HG03432 (cell line): ENCODE measurements at regions not wholly inside any gene's neighbourhood (a gene's known extent, or its start where the extent isn't known, plus 50 kb on each side); places are given as distances from the start of the nearest gene placed in this dataset.
A peak's percentile ranks its signal among the peaks of the same experiment; 100 is the strongest.

Source experiments
- ATAC-seq: cut with Tn5 transposase; IDR thresholded peaks from one replicate; pipeline ENCODE4 v1.9.1; 2021; ENCODE audit warnings: mild to moderate bottlenecking, moderate library complexity; ENCODE audit not compliant: unreplicated experiment

DNA sequence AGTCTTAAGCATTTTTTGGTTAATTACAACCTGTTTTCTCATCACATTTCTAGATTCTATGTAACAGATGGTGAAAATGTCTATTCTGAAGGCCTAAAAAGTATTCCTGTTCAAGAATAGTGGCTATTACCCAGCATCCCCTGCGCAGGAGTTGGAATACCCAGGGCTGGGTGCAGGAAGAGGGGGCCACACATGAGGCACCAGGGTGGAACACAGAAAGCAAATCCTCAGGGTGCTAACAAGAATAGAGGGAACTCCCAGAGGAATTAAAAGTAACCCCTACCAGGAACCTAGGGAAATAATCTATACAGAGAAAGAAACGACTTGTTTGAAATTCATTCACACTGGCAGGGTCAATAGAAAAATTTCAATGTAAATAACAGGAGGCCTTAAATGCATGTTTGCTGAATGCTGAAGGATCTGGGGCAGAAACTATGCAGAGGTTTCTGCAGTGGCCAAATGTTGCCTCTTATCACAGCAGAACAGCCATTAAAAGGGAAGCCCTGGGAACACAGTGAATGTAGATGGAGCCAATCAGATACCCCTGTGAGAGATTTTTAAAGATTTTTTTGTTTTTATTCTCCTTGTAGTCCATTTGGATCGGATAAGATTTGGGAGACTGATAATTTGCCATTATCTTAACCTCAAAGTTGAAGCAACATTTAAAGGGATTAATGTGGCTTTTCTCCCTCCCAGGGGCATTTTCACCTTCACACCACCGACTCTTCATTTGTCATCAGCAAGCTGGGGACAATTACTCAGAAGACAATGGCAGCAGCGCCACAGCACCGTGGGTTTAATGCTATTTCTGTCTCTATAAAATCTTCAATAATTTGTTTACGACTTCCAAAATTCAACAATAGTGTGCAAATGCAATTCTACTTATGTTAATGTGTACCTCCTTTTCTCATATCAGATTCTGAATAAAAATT, 196.0 kb upstream of the PSMD7 start:
- ATAC-seq = no peak

DNA sequence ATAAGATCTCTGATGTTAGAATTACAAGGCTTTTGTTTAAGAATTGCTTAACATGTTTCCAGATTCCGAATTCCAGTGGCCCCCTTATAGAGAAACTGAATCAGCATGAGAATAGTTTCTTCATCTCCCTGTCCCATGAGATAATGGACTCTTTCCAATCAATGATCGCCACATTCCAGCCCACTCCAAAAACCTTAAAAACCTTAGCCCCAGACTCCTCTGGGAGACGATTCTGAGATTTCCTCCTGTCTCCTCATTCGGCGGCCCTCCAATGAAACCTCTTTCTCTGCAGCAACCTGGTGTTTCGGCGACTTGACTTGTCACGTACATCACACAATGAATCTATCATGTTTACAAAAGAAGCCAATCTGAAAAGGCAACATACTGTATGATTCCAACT, 197.1 kb upstream of the PSMD7 start:
- ATAC-seq = no peak

DNA sequence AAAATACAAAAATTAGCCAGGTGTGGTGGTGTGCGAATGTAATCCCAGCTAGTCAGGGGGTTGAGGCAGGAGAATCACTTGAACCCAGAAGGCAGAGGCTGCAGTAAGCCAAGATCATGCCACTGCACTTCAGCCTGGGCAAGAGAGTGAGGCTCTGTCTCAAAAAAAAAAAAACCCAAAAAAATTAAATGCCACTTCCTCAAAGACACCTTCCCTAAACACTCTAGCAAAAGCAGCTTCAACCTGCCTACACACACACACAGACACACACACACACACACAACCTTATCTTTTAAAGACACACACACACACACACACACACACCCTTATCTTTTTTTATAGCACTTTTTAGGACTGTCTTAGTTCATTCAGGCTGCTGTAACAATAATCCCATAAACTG, 201.7 kb upstream of the PSMD7 start:
- no peak for ATAC-seq

DNA sequence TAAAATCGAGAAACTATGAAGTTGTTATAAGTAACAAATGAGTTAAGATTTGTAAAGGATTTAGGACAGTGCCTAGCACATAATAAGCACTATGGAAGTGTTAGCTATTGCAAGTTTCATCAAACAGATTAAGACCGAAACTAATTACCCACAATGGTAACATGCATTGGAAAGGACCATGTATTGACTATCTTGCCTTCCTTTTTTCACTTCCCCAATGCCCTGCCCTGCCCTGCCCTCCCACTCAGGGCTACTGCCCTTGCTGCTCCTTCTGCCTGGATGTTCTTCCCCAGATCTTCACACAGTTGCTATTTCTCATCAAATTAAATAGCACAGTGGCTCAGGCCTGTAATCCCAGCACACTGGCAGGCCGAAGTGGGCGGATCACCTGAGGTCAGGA, 202.1 kb upstream of the PSMD7 start:
- peak; percentile 68 for ATAC-seq

DNA sequence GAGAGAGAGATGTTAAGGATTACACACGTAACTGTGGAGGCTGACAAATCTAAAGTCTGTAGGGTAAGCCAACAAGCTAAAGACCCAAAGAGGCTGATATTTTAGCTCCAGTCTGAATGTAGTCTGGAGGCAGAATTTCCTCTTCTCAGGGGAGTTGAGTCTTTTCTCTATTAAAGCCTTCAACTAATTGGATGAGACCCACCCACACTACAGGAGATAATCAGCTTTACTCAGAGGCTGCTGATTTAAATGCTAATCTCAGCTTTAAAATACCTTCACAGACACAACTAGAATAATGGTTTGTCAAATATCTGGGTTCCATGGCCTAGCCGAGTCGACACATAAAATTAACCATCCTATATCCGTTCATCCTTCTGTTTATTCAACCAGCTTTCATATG, 204.3 kb upstream of the PSMD7 start:
- ATAC-seq = no peak

DNA sequence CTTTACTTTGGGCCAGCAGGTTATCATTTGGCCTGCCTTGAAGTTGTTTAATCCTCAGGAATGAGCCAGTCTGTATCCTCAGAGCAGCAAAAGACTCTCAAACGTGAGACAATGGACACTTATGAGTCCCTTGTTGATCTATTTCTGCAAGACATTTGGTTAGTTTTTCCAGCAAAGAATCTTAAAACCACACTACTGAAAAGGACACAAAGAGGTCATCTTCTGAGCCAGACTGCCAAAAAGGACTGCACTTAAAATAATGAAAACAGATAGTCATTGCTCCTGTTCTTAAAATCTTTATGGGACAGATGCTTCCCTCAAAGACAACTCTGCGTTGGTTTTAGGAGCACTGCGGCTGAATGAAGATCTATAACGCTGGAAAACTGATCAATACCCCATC, 205.7 kb upstream of the PSMD7 start:
- ATAC-seq = no peak

DNA sequence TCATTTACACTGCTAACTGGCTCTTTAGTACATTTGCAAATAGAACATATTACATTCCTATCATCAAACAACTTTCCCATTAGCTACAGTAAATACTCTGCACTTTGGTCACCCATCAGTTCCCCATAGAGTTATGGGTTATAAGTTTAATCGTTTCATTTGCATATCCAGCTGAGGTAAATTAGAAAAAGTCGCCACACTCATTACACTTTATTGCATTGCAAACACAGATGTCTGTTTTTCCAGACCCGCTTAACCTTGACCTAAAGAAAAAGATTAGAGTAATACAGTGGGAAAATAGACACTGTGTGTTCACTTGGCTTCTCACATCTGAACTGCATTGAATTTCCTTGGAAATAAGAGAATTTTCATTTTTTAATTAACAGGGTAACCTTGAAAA, 213.1 kb upstream of the PSMD7 start:
- no peak for ATAC-seq

DNA sequence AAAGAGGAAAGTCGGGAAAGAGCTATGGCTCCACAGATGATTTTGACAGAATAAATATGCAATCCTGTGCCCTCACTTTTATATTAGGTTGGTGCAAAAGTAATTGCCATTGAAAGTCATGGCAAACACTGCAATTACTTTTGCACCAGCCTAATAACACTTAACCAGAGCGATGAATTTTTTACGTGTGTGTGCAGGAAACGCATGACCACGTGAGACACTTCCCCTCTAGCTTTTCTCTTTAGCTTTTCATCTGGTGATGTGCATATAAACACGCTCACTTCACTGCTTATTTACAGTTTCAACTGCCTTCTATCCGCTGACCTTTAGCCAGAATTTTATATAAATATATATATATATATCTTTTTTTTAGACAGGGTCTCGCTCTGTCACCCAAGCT, 216.3 kb upstream of the PSMD7 start:
- ATAC-seq = no peak

DNA sequence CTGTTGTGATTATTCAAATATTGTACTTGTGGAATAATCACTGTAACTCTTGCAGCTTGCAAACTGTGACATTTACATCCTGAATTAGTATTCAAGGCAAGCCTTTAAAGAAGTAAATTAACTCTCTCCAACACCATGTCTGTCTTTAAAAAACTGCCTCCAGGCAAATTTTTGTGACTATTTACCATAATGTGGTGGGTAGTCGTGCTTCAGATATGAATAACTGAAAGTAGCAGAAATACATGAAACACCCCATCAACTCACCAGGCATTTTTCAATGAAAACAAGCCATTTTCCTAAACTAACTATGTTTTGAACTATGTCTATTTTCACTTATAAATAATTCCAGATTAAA, 217.4 kb upstream of the PSMD7 start:
- ATAC-seq = peak; percentile 77

DNA sequence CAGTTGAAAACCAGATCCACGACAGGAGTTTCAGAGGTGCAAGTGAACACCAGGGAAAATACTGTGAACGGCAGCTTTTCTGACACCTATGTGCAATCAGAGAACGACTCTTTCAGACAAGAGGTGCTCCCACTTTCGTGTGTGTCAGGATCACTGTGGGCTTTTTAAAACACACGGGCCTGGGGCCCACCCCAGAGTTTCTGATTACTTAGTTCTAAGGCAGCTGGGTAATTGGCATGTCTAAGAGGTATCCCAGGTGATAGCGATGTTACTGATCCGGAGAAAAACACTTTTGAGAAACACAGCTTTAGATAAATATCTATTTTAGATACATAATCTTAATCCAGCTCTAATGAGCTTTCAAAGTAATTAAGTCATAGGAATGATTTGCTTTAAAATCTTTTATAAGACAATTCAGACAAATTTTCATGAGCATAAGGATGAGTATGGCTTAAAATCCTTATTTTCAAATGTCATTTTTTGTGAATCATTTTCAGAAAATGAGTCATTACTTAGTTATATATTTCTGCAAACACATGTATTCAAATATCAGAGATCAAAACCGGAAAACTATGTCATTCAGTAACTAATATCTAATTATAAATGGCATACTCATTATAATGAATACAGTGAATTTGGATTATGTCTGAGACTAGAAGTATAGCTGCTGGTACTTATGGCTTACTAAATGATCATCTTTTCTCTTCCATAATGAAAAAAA, 217.9 kb upstream of the PSMD7 start:
- ATAC-seq = peak; percentile 77

DNA sequence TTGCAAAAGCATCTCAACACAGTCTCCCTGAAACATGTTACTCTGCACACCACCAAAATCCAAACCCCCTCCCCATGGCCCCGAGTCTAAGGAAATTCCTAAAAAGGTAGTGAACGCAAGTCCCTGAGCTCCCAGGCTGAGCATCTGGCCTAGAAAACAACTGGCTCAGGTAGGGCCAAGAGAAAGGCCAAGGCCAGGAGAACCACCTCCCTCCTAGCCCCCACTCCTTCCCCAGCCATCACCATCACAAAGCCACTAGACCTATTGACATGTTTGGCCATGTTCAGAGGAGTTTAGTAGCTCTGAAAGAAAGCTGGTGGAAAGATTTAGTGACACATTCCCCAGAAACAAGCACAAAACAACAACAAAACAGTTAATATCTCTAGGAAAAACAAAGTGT, 220.0 kb upstream of the PSMD7 start:
- ATAC-seq = no peak

DNA sequence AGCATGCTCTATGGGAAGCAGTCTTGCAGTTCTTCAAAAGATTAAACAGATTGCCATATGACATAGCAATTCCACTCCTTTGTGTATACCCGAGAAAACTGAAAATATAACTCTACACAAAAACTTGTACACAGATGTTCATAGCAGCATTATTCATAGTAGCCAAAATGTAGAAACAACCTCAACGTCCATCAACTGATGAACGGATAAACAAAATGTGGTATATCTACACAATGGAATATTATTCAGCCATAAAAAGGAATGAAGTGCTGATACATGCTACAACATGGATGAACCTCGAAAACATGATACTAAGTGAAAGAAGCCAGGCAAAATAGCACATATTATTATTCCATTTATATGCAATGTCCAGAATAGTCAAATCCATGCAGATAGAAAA, 221.2 kb upstream of the PSMD7 start:
- no peak for ATAC-seq

DNA sequence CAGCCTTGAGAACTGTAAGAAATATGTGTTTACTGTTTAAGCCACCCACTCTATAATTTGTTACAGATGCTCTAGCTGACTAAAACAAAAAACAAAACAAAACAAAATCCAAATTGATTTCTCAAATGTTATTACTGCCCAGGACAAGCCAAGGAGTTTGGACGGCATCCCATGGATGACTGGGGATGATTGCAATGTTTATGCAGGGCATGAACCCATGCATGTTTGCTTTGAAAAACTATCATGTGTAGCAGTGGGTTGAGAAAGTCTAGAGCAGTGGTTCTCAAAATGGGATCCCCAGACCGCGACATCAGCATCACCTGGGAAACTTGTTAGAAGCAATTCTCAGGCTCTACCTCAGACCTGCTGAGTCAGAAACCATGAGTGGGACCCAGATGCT, 223.2 kb upstream of the PSMD7 start:
- no peak for ATAC-seq

DNA sequence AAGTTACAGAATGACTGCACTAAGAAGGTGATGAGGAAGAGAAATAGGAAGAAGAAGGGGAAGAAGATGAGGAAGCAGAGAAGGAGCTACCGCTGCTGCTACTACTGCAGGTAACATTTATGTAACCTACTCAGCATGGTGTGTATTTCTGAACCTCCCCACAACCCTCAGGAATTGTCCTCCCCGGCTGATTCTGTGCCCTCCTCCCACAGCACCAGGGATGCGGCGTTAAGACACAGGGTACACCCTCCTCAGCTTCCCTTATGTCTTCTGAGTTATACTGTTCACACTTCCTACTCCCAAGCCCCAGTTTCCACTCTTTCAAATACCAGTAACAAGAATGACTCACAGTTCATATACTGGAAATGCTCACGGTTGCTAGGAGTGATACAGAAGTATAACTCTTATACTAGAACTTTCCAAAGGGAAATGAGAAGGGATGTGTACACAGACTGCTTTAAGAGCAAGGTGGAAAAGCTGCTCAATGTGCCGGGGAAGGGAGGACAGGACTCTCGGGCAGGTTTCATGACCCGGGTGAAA, 224.5 kb upstream of the PSMD7 start:
- ATAC-seq = no peak

DNA sequence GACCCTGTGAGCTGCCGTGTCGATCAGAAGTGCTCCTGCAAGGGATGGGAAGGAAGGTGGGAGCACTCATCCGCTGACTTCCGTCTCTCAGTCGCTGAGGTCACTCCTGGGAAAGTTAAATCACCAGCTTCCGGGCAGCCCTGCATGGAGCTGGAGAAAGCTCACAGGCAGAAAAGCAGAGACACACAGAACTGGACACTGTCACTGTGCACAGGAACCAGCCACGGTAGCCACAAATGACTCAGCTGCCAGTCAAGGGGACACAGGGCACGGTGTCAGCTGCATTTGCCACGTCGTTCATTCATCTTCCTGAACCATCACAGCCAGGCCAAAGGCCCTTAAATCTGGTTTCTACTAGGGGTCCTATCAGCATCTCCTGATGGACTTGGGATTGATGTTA, 226.4 kb upstream of the PSMD7 start:
- ATAC-seq = no peak

DNA sequence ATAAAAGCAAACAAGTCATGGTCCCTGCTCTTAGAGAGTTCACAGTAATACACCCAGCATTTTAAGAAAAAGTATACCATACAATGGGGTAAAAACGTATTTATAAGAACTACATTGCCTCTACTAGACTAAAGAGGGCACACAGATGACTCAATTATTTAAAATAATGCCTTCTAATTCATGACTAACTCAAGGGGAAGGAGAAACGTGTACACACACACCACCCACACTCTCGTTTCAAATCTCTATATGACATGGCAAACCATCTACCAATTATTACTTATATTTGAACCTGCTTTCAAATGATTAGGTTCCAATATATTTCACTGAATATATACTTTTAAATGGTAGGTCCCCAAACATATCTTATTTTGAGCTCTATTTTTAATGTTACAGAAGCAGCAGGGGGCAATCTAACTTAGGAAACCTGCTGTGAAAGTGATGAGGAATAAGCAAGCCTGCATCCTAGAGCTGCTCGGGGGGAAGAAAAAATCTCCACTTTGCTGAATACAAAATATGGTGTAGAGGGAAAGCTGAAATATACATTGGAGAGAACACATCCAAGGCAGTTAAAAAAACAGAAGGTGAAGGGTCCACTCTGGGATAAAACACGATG, 232.4 kb upstream of the PSMD7 start:
- no peak for ATAC-seq

DNA sequence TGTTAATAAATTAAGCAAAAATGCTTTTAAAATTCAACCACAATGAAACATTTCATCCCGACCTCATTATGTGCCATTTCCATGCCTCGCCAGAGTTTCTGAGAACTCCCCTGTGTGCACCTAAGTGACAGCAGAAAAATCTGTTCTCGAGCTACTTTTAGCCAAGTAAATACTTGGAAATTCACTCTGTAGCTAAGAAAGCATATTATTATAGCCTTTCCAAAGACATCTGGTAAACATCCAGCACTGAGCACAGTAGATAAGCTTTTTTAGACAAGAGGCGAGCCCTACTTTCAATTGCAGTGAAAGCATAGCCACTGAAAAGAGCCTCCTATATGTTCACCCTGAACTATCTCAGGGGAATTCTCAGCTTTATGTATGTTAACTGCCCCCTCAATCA, 242.8 kb upstream of the PSMD7 start:
- no peak for ATAC-seq

DNA sequence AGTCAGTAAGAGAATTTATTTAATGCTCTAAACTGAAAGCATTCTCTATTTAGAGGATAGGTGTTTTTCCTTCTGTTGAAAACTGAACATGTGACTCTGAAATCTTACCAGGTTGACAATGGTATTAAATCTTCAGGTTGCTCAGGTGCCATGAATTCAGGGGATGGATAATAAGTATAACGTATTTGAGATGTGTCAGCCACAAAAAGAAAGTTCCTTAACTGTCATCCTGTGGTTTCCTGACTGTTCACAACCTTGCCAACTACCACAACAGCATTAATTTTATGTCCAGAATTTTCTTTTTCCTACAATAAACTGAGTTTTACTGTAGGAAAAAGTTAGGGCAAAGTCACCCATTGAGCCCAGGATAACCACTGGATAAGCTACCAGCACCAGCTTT, 243.3 kb upstream of the PSMD7 start:
- no peak for ATAC-seq

DNA sequence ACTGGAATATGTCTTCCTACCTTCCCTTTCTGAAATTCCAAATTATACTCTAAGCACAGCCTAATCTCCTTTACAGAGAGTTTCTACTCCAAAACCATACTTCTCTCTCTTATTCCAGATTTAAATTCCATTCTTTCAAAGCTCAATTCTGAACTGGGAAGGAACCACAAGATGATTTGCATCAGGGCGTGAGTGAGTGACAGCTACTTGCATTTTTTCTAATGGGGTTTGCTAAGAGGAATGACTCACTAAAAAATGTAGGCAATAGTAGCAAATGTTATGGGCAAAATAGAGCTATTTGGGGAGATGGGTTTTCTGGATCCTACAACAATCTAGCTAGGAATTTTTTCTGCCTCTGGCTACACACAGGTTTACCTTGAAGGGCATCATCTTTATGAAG, 244.6 kb upstream of the PSMD7 start:
- ATAC-seq = no peak

DNA sequence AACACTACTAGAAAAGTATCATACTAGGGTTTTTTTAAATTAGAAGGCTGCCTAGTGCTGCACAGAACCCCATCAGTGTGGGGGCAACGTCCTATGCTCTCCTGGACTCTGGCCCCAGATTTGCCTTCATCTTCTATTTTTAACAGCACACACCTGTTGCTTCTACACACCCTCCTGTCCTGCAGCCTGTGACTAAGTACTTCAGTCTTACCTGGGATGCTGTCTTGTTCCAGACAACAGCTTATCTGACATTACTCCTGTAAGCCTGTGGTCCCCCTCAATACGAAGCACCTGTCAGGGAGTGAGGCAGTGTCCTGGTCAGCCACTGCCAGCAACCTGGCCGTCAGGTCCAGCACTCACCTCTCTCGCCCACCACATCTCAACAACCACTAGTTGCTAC, 247.6 kb upstream of the PSMD7 start:
- no peak for ATAC-seq

DNA sequence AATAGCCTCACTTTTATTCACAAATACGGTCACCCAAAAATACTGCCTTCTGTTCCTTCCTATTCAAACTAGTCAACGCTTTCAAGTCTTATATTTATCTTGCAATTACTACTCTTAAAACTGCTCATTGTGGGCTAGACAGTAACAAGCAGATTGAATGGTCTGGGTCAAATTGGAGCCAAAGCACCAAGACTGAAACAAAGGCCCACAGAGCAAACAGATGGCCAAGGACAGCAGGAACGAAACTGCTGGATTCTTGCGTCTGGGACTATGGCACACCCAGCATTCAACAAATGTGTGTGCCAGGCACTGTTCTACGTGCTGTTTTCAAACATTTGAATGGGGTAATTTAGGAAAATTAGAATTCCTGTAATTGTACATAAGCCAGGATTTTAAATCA, 250.1 kb upstream of the PSMD7 start:
- ATAC-seq = no peak

DNA sequence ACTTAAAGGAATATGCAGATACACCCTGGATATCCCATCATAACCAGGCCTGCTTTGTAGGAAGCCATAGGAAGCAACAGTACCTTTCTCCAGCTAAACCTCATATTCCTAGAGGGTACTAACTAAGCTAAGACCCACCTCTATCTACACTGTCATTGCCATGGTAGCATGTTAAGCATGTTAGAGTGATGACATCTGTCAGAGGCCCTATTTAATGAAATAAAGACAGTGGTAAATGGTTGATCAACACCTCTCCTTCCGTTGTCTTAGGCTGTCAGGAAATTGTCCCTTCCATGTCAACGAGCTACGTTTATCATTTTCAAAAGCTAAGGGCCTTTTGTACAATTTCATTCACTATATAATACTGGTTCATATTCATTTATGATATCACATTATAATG, 251.1 kb upstream of the PSMD7 start:
- ATAC-seq = no peak
